ENCODE measurements at regions not wholly inside any gene's neighbourhood (a gene's known extent, or its start where the extent isn't known, plus 50 kb on each side); places are given as distances from the start of the nearest gene placed in this dataset.
"Not testable (repeated sequence)": the region's sequence is repeated elsewhere in the genome, so short reads cannot be mapped to it uniquely, and the experiment has no call there.

DNA sequence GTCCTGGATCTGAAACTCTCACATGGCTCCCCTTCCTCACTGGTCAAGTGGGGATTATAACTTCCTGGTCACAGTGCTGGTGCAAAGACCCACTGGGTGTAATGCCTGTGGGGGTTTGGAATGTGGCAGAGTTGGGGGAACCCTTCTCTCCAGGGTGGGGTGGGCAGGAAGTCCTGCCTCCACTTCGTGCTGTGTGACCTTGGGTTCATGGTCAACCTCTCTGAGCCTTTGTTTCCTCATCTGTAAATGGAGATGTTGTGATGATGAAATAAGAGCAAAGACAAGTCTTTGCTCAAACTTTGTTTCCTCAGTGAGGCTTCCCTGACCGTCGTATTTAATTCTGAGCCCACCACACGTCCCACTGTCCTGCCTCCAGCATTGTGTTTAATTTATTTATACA lies 564.7 kb downstream of the PTPRU start:
- TF ChIP-seq POLR2A (IDR thresholded peaks at IDR 0.05; ENCODE audit: low read length), result no peak
- TF ChIP-seq GATA1 (IDR thresholded peaks at IDR 0.05; ENCODE audit: low read depth, low read length), result no peak
- DNase-seq, result no peak

DNA sequence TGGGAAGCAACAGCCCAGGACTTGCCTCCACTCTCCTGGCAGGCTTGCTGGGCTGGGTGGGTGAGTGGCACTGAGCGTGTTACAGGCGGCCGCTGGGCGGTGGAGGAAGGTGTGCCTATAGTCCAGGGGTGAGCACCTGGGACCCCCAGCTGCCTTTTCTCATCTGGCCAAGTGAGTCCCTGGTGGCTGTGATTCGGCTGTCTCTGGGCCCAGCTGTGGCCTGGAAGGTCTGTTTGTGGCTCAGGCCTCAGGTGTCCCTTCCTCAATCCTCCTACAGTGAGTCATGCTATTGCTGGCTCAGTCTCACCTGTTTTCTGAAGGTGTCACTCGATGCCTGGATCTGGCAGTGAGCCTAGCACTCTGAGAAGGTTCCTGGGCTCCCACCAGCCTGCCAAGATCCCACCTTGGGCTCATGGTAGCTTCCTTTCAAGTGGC lies 564.2 kb downstream of the PTPRU start:
- TF ChIP-seq GATA1 (IDR thresholded peaks at IDR 0.05; ENCODE audit: low read depth, low read length), result no peak
- TF ChIP-seq POLR2A (IDR thresholded peaks at IDR 0.05; ENCODE audit: low read length), result no peak

DNA sequence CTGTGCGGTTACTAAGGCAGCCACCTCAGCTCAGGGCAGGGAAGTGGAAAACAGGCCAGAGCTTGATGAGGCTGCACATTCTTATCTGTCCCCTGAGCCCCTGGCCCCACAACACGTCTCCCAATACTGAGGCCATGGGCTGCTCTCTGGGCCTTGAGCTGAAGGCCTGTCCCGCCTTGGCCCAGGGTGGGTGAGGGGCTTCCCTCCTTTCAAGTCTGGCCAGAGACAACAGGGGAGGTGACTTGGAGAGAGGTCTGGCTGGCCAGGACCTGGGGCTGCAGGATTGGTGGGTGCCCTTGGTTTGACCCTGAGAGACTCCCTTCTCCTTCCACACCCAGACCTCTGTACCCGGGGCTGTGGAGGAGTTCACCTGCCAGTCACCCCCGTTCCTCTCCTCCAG lies 563.8 kb downstream of the PTPRU start:
- TF ChIP-seq POLR2A (IDR thresholded peaks at IDR 0.05; ENCODE audit: low read length), result no peak
- no peak for TF ChIP-seq GATA1 (IDR thresholded peaks at IDR 0.05; ENCODE audit: low read depth, low read length)
- peak in 1 of 2 experiments; percentile 2 for DNase-seq

More for the DNA sequence above, 564.2 kb downstream of the PTPRU start:
- DNase-seq, result no peak

DNA sequence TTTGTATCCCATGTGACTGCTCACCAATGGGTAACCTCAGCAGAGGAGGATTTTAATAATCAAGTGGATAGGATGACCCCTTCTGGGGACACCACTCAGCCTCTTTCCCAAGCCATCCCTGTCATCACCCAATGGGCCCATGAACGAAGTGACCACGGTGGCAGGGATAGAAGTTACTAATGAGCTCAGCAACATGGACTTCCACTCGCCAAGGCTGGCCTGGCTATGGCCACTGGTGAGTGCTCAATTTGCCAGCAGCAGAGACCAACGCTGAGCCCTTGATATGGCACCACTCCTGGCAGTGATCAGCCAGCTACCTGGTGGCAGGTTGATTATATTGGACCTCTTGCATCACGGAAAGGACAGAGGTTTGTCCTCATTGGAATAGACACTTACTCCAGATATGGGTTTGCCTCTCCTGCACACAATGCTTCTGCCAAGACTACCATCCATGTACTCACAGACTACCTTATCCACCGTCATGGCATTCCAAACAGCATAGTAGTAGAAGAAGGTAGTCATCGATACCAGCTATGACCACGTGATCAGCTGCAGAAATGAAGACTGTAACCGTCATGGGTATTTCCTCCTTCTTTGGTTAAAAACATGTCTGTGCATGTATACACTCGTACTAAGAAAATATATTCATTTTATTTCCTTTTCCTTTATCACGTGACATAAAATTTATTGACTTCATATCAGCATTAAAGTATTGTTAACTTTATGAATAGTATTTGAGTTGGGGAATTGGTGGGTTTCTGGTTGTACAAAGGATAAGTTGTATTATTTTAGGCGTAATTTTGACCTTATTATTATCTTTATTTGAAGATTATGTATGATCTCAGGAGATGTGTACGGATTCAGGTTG lies 562.6 kb downstream of the PTPRU start:
- DNase-seq, result no peak

DNA sequence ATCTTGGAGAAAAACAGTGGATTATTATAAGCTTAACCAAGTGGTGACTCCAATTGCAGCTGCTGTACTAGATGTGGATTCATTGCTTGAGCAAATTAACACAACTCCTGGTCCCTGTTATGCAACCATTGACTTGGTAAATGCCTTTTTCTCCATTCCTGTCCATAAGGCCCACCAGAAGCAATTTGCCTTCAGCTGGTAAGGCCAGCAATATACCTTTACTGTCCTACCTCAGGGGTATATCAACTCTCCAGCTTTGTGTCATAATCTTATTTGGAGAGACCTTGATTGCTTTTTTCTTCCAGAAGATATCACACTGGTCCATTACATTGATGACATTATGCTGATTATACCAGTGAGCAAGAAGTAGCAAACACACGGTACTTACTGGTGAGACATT lies 560.8 kb downstream of the PTPRU start:
- DNase-seq, result not testable (repeated sequence)

More for the DNA sequence above, 562.6 kb downstream of the PTPRU start:
- no peak for TF ChIP-seq GATA1 (IDR thresholded peaks at IDR 0.05; ENCODE audit: low read depth, low read length)
- TF ChIP-seq POLR2A (IDR thresholded peaks at IDR 0.05; ENCODE audit: low read length), result no peak

DNA sequence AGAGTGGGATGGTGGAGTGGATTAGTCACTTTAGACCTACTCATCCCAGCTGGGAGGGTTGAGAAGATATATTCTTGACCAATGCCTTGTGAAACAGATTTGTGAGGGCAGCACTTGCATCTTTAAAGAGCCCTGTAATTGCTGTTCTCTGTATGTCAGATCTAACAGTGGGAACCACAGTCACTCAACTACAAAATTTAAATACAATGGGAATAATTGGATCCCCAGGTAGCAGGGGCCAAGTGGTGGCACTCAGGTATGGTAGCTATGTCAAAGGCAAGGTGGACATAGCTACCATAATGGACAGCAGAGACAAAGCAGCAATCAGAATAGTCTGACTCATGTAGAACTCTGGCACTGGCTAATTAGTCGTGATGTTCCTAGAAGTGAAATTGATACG lies 559.6 kb downstream of the PTPRU start:
- DNase-seq, result not testable (repeated sequence)

DNA sequence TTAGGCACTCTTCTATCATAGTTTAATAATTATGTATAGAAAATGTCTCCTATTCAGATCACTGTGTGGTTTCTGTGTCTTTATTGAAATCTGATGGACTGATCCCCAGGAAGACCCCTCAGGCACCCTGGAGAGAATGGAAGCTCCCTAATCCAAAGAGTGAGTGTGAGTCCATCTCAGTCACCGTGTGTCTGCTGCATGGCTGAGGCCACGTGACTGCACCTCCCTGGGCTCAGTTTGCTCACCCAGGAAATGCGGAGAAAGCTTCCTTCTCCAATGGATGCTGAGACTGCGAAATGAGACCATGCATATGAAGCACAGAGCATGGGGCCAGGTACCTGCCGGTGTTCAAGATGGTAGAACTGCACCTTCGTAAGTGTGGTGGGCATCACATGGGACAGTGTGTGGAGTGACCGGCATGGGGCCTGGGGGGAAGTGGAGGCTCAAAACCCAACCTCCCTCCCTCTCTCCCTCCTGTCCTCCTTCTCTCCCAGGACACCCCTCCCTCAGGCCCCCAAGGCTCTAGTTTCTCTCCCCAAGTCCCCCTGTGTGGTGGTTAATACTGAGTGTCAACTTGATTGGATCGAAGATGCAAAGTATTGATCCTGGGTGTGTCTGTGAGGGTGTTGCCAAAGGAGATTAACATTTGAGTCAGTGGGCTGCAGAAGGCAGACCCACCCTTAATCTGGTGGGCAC lies 557.5 kb downstream of the PTPRU start:
- DNase-seq, result no peak
- TF ChIP-seq POLR2A (IDR thresholded peaks at IDR 0.05; ENCODE audit: low read length) (no peak), GATA1 (IDR thresholded peaks at IDR 0.05; ENCODE audit: low read depth, low read length) (no peak)

DNA sequence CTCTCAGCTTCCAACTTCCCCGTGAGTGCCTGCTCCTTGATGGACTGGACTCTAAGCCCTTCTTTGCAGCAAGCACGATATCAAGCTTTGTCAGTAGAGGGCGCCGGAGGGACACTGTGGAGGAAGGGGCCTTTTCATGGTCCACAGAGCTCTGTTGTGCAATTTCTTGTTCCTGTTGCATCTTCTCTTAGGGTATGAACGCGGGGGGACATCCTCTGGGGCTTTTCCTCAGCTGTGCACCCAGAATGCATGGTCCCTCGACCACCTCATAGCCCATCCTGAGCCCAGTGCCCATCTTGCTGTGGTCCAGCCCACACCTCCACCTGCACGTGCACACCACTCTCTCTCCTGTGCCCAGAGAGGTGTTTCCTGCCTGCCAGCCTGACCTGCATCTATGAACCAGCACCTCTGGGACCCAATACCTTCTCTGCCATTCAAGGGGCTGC lies 556.8 kb downstream of the PTPRU start:
- DNase-seq, result peak; percentile 58 to 81
- TF ChIP-seq GATA1 (IDR thresholded peaks at IDR 0.05; ENCODE audit: low read depth, low read length), result no peak
- TF ChIP-seq POLR2A (IDR thresholded peaks at IDR 0.05; ENCODE audit: low read length), result no peak

DNA sequence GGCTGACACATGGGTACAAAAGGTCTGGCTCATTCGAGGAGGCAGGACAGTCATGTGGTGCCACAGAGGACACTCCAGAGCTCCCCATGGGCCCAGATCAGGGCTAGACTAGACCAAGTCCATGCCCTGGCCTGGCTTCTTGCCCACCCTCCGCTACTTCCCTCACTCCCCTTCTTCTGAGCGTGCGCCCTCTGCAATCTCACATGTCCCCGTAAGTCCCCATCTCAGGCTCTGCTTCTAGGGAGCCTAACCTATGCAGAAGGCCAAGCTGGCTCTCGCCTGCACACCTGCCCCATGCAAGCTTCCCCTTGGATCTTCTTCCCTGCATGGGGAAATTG lies 553.6 kb downstream of the PTPRU start:
- TF ChIP-seq POLR2A (IDR thresholded peaks at IDR 0.05; ENCODE audit: low read length) (no peak), GATA1 (IDR thresholded peaks at IDR 0.05; ENCODE audit: low read depth, low read length) (no peak)
- no peak for DNase-seq

DNA sequence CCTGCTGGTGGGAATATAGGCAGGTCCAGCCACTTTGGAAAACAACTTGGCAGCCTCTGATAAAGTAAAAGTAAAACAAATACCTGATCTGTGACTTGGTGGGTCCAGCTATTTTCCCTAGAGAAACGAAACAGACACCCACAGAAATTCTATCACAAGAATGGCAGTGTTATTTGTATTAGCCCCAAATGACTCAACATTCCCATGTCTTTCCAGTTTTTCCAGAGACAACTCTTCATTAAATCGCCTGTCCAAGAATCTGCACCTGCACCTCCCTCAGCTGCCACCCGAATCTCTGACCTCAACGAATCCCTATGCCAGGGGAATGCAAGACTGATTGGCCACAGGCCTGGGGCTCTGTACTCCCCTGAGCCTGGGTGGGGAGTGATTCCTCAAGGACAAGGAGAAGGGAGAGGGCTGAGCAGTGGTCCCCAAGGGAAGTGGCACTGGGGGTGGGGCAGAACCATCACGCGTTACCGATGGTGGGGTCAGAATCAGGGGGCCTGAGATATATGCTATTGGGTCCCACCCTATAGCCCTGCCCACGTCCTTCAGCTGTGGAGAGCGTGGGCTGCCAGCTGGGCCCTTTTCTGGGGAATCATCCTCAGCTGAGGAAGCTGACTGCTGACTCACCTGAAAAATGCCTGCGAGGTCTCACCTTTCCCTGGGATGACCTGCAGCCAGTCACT lies 553.0 kb downstream of the PTPRU start:
- TF ChIP-seq GATA1 (IDR thresholded peaks at IDR 0.05; ENCODE audit: low read depth, low read length), result no peak
- DNase-seq, result no peak

DNA sequence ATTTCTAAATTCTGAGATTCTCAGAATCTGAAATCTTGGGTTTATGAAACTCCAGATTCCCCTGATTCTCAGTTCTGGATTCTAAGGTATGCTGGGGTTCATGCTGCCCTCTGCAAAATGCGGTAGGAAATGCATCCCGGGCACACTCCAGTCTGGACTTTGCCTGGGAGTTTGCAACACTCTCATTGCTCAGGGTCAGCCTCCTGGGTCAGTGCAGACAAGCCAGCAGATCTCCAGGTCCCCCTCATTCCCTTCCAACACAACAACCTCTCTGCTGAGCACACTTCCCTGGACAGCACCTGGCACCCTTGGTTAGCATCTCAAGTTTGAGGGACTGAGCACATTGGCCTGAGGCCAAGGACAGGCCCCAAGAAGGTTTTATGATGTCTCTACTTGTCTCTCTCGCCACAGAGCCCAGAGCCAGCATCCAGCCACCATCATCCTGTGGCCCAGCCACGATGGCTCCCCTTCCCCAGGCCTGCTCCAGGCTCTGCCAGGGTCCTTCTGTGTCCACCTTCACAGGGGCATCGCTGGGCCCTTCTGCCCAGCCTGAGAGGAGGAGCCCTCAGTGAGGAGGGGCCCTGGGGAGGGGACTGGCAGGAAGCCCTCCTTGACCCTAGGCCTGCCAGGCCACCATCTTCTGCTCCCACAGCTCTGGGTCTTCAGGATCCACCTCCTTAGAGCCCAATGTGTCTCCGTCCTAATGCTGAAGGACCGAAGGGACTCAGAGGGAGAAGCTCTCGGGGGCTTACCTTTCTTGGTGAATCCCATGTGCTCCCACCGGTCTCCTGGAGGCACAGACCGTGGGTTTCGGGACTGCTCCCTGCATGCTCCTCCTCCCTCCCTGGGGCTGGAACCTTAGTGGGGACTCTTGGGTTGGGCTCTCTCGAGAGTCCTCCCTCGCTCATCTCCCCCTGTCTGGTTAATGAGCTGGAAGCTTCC lies 550.7 kb downstream of the PTPRU start:
- DNase-seq, result no peak
- TF ChIP-seq POLR2A (IDR thresholded peaks at IDR 0.05; ENCODE audit: low read length) (no peak), GATA1 (IDR thresholded peaks at IDR 0.05; ENCODE audit: low read depth, low read length) (no peak)

DNA sequence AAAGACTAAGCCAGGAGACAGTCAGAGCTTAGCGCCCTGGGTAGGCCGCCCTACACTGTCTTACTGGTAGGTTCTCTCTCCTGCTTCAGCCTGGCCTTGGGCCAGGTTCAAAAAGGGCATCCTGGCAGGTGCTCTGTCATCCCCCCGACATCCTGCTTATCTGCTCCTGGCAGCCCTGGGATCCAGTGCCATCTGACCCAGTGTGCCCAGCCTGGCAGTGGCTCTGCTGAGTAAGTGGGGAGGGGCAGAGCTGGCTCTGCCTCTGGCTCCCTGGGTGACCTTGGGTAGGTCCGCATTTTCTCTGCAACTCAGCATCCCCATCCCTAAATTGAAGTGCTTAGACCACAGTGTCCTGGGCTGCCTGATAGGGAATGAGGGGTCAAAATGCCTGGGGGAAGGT lies 549.9 kb downstream of the PTPRU start:
- DNase-seq, result no peak

DNA sequence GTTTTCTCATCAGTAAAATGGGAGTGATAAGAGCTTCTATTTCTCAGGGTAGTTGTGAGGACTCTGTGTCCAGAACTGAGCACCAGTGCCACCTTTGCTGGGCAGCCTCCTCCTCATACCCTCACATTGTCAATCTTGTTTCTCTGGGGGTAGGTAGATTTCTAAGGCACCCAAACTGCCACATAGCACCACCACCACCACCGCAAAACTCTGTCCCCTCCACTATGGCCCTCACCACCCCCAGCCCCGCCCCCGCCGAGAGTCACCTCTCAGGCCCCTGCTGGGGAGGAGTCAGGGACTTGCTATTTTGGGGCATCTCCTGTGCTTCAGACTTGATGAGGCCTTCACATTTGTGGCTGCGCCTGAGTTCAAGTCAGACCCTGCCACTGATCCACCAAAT lies 549.2 kb downstream of the PTPRU start:
- TF ChIP-seq GATA1 (IDR thresholded peaks at IDR 0.05; ENCODE audit: low read depth, low read length) (no peak), POLR2A (IDR thresholded peaks at IDR 0.05; ENCODE audit: low read length) (no peak)
- DNase-seq, result no peak

More for the DNA sequence above, 549.9 kb downstream of the PTPRU start:
- TF ChIP-seq POLR2A (IDR thresholded peaks at IDR 0.05; ENCODE audit: low read length) (no peak), GATA1 (IDR thresholded peaks at IDR 0.05; ENCODE audit: low read depth, low read length) (no peak)

Data from erythroblast (primary cell).